ENCODE measurements at regions not wholly inside any gene's neighbourhood (a gene's known extent, or its start where the extent isn't known, plus 50 kb on each side); places are given as distances from the start of the nearest gene placed in this dataset.

GRCh38 chr2:129707800-129708199 is 271.7 kb upstream of the RAB6C start:
- no peak for TF ChIP-seq CTCF (IDR thresholded peaks at IDR 0.05; ENCODE audit: low read depth, low read length, missing input control)
- TF ChIP-seq FOXA1 (IDR thresholded peaks at IDR 0.05), result no peak
- TF ChIP-seq YY1 (IDR thresholded peaks at IDR 0.05), result no peak
- no peak for TF ChIP-seq TAF1 (conservative IDR thresholded peaks at IDR 0.05)
- no peak for TF ChIP-seq EGR1 (IDR thresholded peaks at IDR 0.05; ENCODE audit: low read depth in 2 of 2)
- TF ChIP-seq SP1 (IDR thresholded peaks at IDR 0.05), result no peak

Measured in liver (tissue), 3 donors.